Kidney (tissue), 13 donors: ENCODE measurements at regions not wholly inside any gene's neighbourhood (a gene's known extent, or its start where the extent isn't known, plus 50 kb on each side); places are given as distances from the start of the nearest gene placed in this dataset.

Experiments used
- DNase-seq, 5 donors: peaks; one replicate each; pipeline ENCODE4 v3.0.0-alpha.2; 2013 to 2020
- FAIRE-seq: peaks from 2 replicates; lab custom pipeline; 2012; peaks lifted over from hg19 to GRCh38; lab: Jason Lieb, UNC
- H3K27ac ChIP-seq, 2 donors: one replicate each; pipeline ENCODE4 v1.7.0; 2013; ENCODE audit warnings: low read depth in 2 of 2, low read length in 2 of 2, inconsistent platforms in 1 of 2
- H3K27me3 ChIP-seq: one replicate; pipeline ENCODE4 v1.7.1; 2013; ENCODE audit warnings: low read length, inconsistent platforms; ENCODE audit not compliant: control insufficient read depth, insufficient read depth
- H3K36me3 ChIP-seq, 3 donors: one replicate each; pipeline versions ENCODE4 v1.7.0 to v1.7.1; 2013; ENCODE audit warnings: low read length in 3 of 3, control low read depth in 1 of 3, inconsistent platforms in 1 of 3; ENCODE audit not compliant: insufficient read depth in 3 of 3, control insufficient read depth in 2 of 3
- H3K4me1 ChIP-seq, 3 donors: one replicate each; pipeline versions ENCODE4 v1.7.0 to v1.7.1; 2013; ENCODE audit warnings: low read length in 3 of 3, inconsistent platforms in 1 of 3, low read depth in 1 of 3; ENCODE audit not compliant: control insufficient read depth in 2 of 3, insufficient read depth in 2 of 3
- H3K4me3 ChIP-seq, 3 donors: one replicate each; pipeline versions ENCODE4 v1.7.0 to v1.8.1; 2013; ENCODE audit warnings: low read length in 3 of 3, control low read depth in 1 of 3, inconsistent platforms in 1 of 3
- H3K9ac ChIP-seq, 3 donors: one replicate each; pipeline versions ENCODE4 v1.7.0 to v1.7.1; 2013; ENCODE audit warnings: low read length in 3 of 3, control low read depth in 1 of 3, inconsistent platforms in 1 of 3
- H3K9me3 ChIP-seq, 3 donors: one replicate each; pipeline versions ENCODE4 v1.7.0 to v1.7.1; 2013; ENCODE audit warnings: low read length in 3 of 3, control low read depth in 1 of 3, inconsistent platforms in 1 of 3; ENCODE audit not compliant: control insufficient read depth in 2 of 3, insufficient read depth in 1 of 3
- CTCF ChIP-seq: IDR thresholded peaks from 3 replicates; pipeline ENCODE4 v1.5.1; 2012; ENCODE audit warnings: mild to moderate bottlenecking, moderate library complexity, borderline replicate concordance; ENCODE audit not compliant: insufficient read depth; ENCODE audit errors: extremely low read depth
- intact Hi-C: fragments of 100-400 bp; cut with DNase I; formaldehyde crosslinking; loops from one replicate; pipeline ENCODE4 v1.11.1; 2022
- donor health status: control.
- donor health status: control.
- donor health status: control.
- donor health status: control.
- donor health status: control.
- donor health status: DM: yes; HTN: yes; CAD: no.
- donor health status: Normal renal cell carcinoma (clear cell type).

GRCh38 chr11:112511271-112511670 is 250.6 kb upstream of the PLET1 start:
- FAIRE-seq (no peak), DNase-seq (no peak)
- Histone ChIP-seq H3K36me3 (no peaks in the 10 kb centered on the region), H3K9ac (no peak overlapping the region), H3K4me3 (no peak overlapping the region), H3K27ac (no peak overlapping the region), H3K27me3 (no peaks in the 10 kb centered on the region), H3K9me3 (no peaks in the 10 kb centered on the region), H3K4me1 (no peaks in the 10 kb centered on the region)
- no peak for TF ChIP-seq CTCF
- intact Hi-C loops: no loop called here

- H3K4me1 ChIP-seq: no peaks in the 10 kb centered on the region
- H3K27ac ChIP-seq: no peak overlapping the region
- FAIRE-seq: no peak
- TF ChIP-seq CTCF: no peak
- no peak overlapping the region for H3K4me3 ChIP-seq
- intact Hi-C loops: no loop called here
- no peaks in the 10 kb centered on the region for H3K9me3 ChIP-seq
- no peaks in the 10 kb centered on the region for H3K36me3 ChIP-seq
- no peaks in the 10 kb centered on the region for H3K27me3 ChIP-seq
- DNase-seq: no peak
- H3K9ac ChIP-seq: no peak overlapping the region
Measured at GRCh38 chr11:112511911-112512310, 251.3 kb upstream of the PLET1 start.

GRCh38 chr11:112513417-112513816 is 252.8 kb upstream of the PLET1 start:
- no peak for FAIRE-seq
- DNase-seq: no peak
- intact Hi-C loops: no loop called here
- H3K27me3 ChIP-seq: no peaks in the 10 kb centered on the region
- H3K4me1 ChIP-seq: no peaks in the 10 kb centered on the region
- H3K9me3 ChIP-seq: no peaks in the 10 kb centered on the region
- no peaks in the 10 kb centered on the region for H3K36me3 ChIP-seq
- no peak overlapping the region for H3K9ac ChIP-seq
- no peak for TF ChIP-seq CTCF
- H3K4me3 ChIP-seq: no peak overlapping the region
- H3K27ac ChIP-seq: no peak overlapping the region
